Esophagus squamous epithelium (tissue), 5 donors: ENCODE measurements at regions not wholly inside any gene's neighbourhood (a gene's known extent, or its start where the extent isn't known, plus 50 kb on each side); places are given as distances from the start of the nearest gene placed in this dataset.

Experiments used
- DNase-seq: peaks from one replicate; lab custom pipeline; 2025; lab: John Stamatoyannopoulos, UW
- H3K27ac ChIP-seq, 4 donors: fragments of 200-600 bp; sonication (generic); one replicate each; pipeline ENCODE4 v1.5.1; 2016 to 2019; ENCODE audit warnings: mild to moderate bottlenecking in 1 of 4
- H3K27me3 ChIP-seq, 4 donors: fragments of 200-600 bp; sonication (generic); 1 replicate in 3 of 4; 2 replicates in 1 of 4; pipeline versions ENCODE4 v1.5.1 to v1.6.0; 2017 to 2021; ENCODE audit warnings: antibody characterized with exemption in 1 of 4
- H3K36me3 ChIP-seq, 3 donors: fragments of 200-600 bp; sonication (generic); one replicate each; pipeline ENCODE4 v1.5.1; 2016 to 2019
- H3K4me1 ChIP-seq, 3 donors: fragments of 200-600 bp; sonication (generic); one replicate each; pipeline ENCODE4 v1.5.1; 2017 to 2019
- H3K4me3 ChIP-seq, 4 donors: fragments of 200-600 bp; sonication (generic); 1 replicate in 3 of 4; 2 replicates in 1 of 4; pipeline ENCODE4 v1.5.1; 2016 to 2019; ENCODE audit warnings: mild to moderate bottlenecking in 2 of 4, moderate library complexity in 1 of 4
- H3K9me3 ChIP-seq, 3 donors: fragments of 200-600 bp; sonication (generic); one replicate each; pipeline ENCODE4 v1.5.1; 2016 to 2019
- CTCF ChIP-seq, 6 experiments: fragments of 450-650 bp in 4 of 6; fragments of 200-600 bp in 2 of 6; sonication (generic) in 2 of 6; IDR thresholded peaks; one replicate each; pipeline ENCODE4 v1.5.1; 2016 to 2019; ENCODE audit warnings: antibody characterized with exemption in 6 of 6, mild to moderate bottlenecking in 4 of 6, moderate library complexity in 4 of 6
- POLR2A ChIP-seq, 4 donors: fragments of 450-650 bp; IDR thresholded peaks; one replicate each; pipeline ENCODE4 v1.6.1; 2017; ENCODE audit warnings: antibody characterized with exemption in 4 of 4, mild to moderate bottlenecking in 4 of 4, moderate library complexity in 3 of 4
- WGBS, 2 donors: methylation state at CpG; one replicate each; pipeline ENCODE4 v1.1.5; 2018; 5-methylcytosine and 5-hydroxymethylcytosine counted together
- intact Hi-C: fragments of 100-400 bp; cut with DNase I; formaldehyde crosslinking; loops from one replicate; pipeline ENCODE4 v1.15.0; 2022
- donor health status: DM: yes; HTN: yes; CAD: no.

GRCh38 chr2:52222128-52222527, 1190.2 kb upstream of the NRXN1 start:
- TF ChIP-seq POLR2A (IDR thresholded peaks at IDR 0.05) (no peak), CTCF (IDR thresholded peaks at IDR 0.05) (no peak)
- 50 to 66% methylated on average over 2 of the region's 2 CpGs for WGBS, 2 donors
- Histone ChIP-seq H3K36me3 (no peaks in the 10 kb centered on the region), H3K27ac (no peak overlapping the region), H3K4me3 (no peak overlapping the region), H3K9me3 (no peaks in the 10 kb centered on the region), H3K27me3 (no peaks in the 10 kb centered on the region), H3K4me1 (no peaks in the 10 kb centered on the region)
- intact Hi-C loops, result no loop called here
- no peak for DNase-seq

GRCh38 chr2:52220393-52220792, 1188.5 kb upstream of the NRXN1 start:
- H3K27me3 ChIP-seq, result no peaks in the 10 kb centered on the region
- H3K27ac ChIP-seq, result no peak overlapping the region
- intact Hi-C loops, result no loop called here
- no peaks in the 10 kb centered on the region for H3K4me1 ChIP-seq
- no peaks in the 10 kb centered on the region for H3K9me3 ChIP-seq
- WGBS, 2 donors, result 50 to 53% methylated on average over 2 of the region's 2 CpGs
- DNase-seq, result no peak
- H3K4me3 ChIP-seq, result no peak overlapping the region
- TF ChIP-seq CTCF (IDR thresholded peaks at IDR 0.05) (no peak), POLR2A (IDR thresholded peaks at IDR 0.05) (no peak)
- H3K36me3 ChIP-seq, result no peaks in the 10 kb centered on the region

- intact Hi-C loops, result no loop called here
- Histone ChIP-seq H3K9me3 (no peaks in the 10 kb centered on the region), H3K4me3 (no peak overlapping the region), H3K4me1 (no peaks in the 10 kb centered on the region), H3K27me3 (no peaks in the 10 kb centered on the region), H3K27ac (no peak overlapping the region), H3K36me3 (no peaks in the 10 kb centered on the region)
- 55 to 57% methylated on average over 2 of the region's 2 CpGs for WGBS, 2 donors
- no peak for DNase-seq
- TF ChIP-seq CTCF (IDR thresholded peaks at IDR 0.05) (no peak), POLR2A (IDR thresholded peaks at IDR 0.05) (no peak)
Observed at GRCh38 chr2:52210611-52211010, 1178.7 kb upstream of the NRXN1 start.

- no peak overlapping the region for H3K27ac ChIP-seq
- H3K4me3 ChIP-seq, result no peak overlapping the region
- H3K4me1 ChIP-seq, result no peaks in the 10 kb centered on the region
- TF ChIP-seq CTCF (IDR thresholded peaks at IDR 0.05), result no peak
- TF ChIP-seq POLR2A (IDR thresholded peaks at IDR 0.05), result no peak
- 73 to 80% methylated on average over 1 of the region's 1 CpG for WGBS, 2 donors
- no peaks in the 10 kb centered on the region for H3K27me3 ChIP-seq
- intact Hi-C loops, result no loop called here
- H3K36me3 ChIP-seq, result no peaks in the 10 kb centered on the region
- H3K9me3 ChIP-seq, result no peaks in the 10 kb centered on the region
- no peak for DNase-seq
Observed at GRCh38 chr2:52210161-52210560, 1178.2 kb upstream of the NRXN1 start.

GRCh38 chr2:52194342-52194741, 1162.4 kb upstream of the NRXN1 start:
- intact Hi-C loops, result no loop called here
- WGBS, 2 donors, result 72 to 77% methylated on average over 2 of the region's 2 CpGs
- H3K36me3 ChIP-seq, result no peaks in the 10 kb centered on the region
- no peaks in the 10 kb centered on the region for H3K4me1 ChIP-seq
- H3K9me3 ChIP-seq, result no peaks in the 10 kb centered on the region
- H3K27me3 ChIP-seq, result no peaks in the 10 kb centered on the region
- no peak overlapping the region for H3K4me3 ChIP-seq
- TF ChIP-seq POLR2A (IDR thresholded peaks at IDR 0.05) (no peak), CTCF (IDR thresholded peaks at IDR 0.05) (no peak)
- DNase-seq, result no peak
- no peak overlapping the region for H3K27ac ChIP-seq
